ENCODE measurements at regions not wholly inside any gene's neighbourhood (a gene's known extent, or its start where the extent isn't known, plus 50 kb on each side); places are given as distances from the start of the nearest gene placed in this dataset.

DNA sequence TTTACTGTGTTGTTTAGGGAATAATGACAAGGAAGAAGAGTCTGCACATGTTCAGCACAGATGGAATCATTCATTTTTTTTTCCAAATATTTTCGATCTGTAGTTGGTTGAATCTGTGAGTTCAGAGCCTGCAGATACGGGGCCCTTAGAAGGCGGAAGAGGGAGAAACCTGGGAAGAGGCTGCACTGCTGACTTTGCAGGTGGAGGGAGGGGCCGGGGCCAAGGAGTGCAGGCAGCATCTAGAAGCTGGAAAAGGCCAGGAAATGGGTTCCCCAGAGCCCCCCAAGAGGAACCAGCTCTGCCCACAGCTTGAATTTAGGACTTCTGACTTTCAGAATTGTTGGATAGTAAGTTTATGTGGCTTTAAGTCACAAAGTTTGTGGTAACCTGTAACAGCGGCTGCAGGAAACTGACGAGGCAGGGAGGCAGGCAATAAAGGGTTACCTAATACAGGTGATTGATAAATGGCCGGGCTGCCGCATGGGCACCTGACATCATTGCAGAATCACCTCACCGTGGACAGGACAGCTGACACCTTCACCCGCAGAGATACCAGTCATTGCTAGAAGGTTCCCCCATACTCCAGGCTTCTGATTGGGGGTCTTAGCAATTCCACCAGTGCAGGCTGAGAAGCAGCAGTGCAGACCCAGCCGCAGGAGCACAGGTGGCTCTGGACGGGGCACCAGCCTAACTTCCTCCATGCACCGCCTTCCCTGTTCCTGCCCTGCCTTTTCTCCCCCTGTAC lies 181.3 kb downstream of the IRF8 start:
- DNase-seq (ENCODE audit: low read depth): no peak
- H3K4me3 ChIP-seq (ENCODE audit: low read depth, low read length): no peak overlapping the region
- TF ChIP-seq, protein P1, sequence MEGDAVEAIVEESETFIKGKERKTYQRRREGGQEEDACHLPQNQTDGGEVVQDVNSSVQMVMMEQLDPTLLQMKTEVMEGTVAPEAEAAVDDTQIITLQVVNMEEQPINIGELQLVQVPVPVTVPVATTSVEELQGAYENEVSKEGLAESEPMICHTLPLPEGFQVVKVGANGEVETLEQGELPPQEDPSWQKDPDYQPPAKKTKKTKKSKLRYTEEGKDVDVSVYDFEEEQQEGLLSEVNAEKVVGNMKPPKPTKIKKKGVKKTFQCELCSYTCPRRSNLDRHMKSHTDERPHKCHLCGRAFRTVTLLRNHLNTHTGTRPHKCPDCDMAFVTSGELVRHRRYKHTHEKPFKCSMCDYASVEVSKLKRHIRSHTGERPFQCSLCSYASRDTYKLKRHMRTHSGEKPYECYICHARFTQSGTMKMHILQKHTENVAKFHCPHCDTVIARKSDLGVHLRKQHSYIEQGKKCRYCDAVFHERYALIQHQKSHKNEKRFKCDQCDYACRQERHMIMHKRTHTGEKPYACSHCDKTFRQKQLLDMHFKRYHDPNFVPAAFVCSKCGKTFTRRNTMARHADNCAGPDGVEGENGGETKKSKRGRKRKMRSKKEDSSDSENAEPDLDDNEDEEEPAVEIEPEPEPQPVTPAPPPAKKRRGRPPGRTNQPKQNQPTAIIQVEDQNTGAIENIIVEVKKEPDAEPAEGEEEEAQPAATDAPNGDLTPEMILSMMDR (IDR thresholded peaks at IDR 0.05; ENCODE audit: insufficient read depth, low read depth, low read length, missing control alignments): no peak

DNA sequence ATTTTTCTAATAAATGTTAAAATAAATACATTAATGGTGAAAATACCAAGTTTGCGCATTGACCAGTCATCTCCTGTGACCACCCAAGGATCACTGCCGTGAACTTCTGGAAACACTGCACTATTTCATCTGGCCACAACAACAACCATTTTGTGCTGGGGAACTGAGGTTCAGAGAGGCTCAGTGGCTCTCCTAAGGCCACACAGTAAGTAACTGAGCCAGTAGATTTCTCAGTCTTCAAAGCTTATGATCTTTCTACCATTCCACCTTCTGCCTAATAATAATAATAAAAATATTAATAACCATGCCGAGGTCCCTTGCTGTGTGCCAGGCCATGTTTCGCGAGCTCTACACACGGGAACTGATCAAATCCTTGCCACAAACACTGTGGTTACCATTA lies 182.0 kb downstream of the IRF8 start:
- DNase-seq (ENCODE audit: low read depth): no peak
- no peak overlapping the region for H3K4me3 ChIP-seq (ENCODE audit: low read depth, low read length)
- TF ChIP-seq, protein P1 (IDR thresholded peaks at IDR 0.05; ENCODE audit: insufficient read depth, low read depth, low read length, missing control alignments): no peak

DNA sequence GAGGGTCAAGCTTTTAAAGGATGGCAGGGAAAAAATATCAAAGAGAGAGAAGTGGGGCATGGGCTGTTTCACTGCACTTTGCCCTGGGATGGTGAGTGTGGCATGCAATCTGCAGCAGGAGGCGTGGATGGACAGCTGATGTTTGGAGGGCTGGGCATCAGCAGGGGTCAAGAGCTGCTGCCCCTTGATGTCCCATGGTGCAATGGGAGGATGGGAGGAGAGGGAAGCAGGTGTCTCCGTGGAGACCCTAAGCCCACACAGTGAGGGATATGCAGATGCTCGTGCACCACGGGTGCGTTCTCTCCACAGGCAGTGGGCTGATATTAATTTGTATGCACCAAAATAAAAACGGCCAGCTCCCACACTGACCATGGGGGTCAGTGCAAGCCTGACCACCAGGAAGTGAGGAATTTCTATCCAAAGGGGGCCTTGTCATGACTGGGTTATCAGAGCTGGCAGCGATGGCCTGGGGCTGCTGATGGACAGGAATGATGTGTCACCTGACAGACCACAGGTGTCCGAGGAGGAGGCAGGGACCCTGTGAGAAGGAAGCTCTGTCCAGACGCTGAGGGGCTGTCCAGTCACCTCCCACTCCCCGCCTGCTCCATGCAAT lies 183.6 kb downstream of the IRF8 start:
- TF ChIP-seq, protein P1 (IDR thresholded peaks at IDR 0.05; ENCODE audit: insufficient read depth, low read depth, low read length, missing control alignments): no peak

DNA sequence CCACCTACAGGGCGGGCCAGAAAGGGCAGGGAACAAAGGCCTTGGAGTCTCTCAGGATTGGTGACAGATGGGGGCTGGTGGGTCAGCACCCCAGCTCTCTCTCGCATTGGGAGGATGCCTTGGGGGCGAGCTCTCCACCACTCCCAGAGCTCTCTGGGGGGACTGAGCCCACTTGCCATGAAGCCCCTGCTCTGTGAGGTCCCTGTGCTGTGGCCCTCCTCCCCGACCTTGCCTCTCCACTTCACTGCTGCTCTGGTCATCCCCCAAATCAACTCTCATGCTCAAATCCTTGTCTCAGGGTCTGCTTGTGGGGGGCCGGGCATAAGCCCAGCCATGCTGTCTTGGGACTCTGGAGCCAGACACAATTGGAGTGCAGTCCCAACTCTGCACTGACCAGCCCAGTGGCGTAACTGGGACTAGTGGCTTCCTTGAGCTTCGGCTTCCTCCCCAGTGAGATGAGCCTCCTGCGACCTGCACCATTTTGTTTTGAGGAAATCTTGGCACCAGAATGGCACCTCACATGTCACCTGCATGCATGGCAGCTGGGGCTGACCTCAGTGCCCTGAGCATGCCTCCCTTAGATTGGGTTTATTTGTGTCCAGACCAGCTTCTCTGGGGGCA lies 184.5 kb downstream of the IRF8 start:
- DNase-seq (ENCODE audit: low read depth): no peak
- TF ChIP-seq, protein P1 (IDR thresholded peaks at IDR 0.05; ENCODE audit: insufficient read depth, low read depth, low read length, missing control alignments): no peak
- H3K4me3 ChIP-seq (ENCODE audit: low read depth, low read length): no peak overlapping the region

More for the DNA sequence above, 183.6 kb downstream of the IRF8 start:
- no peak for DNase-seq (ENCODE audit: low read depth)
- no peak overlapping the region for H3K4me3 ChIP-seq (ENCODE audit: low read depth, low read length)

DNA sequence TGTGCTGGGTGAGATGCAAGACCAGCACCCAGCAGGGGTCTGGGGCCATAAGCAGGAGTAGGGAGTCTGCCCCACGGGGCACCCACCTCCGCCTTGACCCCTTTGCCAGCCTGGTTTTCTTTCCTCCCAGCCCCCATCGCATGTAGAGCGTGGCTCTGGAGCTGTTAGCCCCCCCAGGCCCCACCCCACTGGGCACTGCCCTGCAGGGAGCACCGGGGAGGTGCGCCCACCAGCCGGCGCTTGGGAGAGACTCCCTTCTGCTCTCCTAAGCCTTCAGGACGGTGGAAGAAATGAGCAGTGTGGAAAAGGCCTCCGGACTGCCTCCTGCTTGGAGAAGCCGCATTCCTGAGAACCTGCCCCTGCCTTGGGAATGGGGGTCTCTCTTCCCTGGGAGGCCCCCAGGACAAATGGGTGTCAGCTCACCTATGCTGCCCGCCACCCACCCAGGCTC lies 186.2 kb downstream of the IRF8 start:
- TF ChIP-seq, protein P1 (IDR thresholded peaks at IDR 0.05; ENCODE audit: insufficient read depth, low read depth, low read length, missing control alignments): no peak
- no peak for DNase-seq (ENCODE audit: low read depth)
- no peak overlapping the region for H3K4me3 ChIP-seq (ENCODE audit: low read depth, low read length)

DNA sequence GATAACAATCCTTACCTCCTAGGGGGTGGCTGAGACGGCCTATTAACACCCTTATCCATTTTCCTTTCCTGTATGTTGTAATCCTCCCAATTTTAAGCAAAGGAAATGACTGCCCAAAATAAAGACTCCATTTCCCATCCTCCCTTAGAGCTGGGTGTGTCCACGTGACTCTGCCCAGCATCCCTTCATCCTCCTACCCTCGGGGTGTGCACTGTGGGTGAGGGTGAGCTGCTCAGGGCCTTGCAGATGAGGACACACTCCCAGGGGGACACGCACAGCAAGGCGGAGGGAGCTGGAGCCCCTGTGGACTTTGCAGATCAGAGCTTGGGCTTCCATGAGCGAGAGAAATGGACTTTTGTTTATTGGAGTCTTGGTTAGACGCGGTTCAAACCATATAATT lies 186.8 kb downstream of the IRF8 start:
- TF ChIP-seq, protein P1 (IDR thresholded peaks at IDR 0.05; ENCODE audit: insufficient read depth, low read depth, low read length, missing control alignments): no peak
- DNase-seq (ENCODE audit: low read depth): no peak
- no peak overlapping the region for H3K4me3 ChIP-seq (ENCODE audit: low read depth, low read length)
